HUES6 (cell line): ENCODE measurements at regions not wholly inside any gene's neighbourhood (a gene's known extent, or its start where the extent isn't known, plus 50 kb on each side); places are given as distances from the start of the nearest gene placed in this dataset.

Source experiments
- H3K27ac ChIP-seq: 2 replicates; pipeline ENCODE4 v1.7.0; 2013; ENCODE audit warnings: low read depth, mild to moderate bottlenecking, low read length, inconsistent platforms
- H3K27me3 ChIP-seq: 2 replicates; pipeline ENCODE4 v1.6.1; 2013; ENCODE audit warnings: low read length; ENCODE audit not compliant: control insufficient read depth, insufficient read depth
- H3K36me3 ChIP-seq: 2 replicates; pipeline ENCODE4 v1.6.1; 2013; ENCODE audit warnings: low read length; ENCODE audit not compliant: control insufficient read depth, insufficient read depth
- H3K4me1 ChIP-seq: 2 replicates; pipeline ENCODE4 v1.6.1; 2013; ENCODE audit warnings: low read length; ENCODE audit not compliant: control insufficient read depth, insufficient read depth
- H3K4me3 ChIP-seq: 2 replicates; pipeline ENCODE4 v1.5.1; 2013; ENCODE audit warnings: low read depth, low read length
- H3K9ac ChIP-seq: one replicate; pipeline ENCODE4 v1.6.1; 2013; ENCODE audit warnings: mild to moderate bottlenecking, low read length
- H3K9me3 ChIP-seq: 2 replicates; pipeline ENCODE4 v1.6.1; 2013; ENCODE audit warnings: low read depth, low read length; ENCODE audit not compliant: control insufficient read depth, insufficient read depth

DNA sequence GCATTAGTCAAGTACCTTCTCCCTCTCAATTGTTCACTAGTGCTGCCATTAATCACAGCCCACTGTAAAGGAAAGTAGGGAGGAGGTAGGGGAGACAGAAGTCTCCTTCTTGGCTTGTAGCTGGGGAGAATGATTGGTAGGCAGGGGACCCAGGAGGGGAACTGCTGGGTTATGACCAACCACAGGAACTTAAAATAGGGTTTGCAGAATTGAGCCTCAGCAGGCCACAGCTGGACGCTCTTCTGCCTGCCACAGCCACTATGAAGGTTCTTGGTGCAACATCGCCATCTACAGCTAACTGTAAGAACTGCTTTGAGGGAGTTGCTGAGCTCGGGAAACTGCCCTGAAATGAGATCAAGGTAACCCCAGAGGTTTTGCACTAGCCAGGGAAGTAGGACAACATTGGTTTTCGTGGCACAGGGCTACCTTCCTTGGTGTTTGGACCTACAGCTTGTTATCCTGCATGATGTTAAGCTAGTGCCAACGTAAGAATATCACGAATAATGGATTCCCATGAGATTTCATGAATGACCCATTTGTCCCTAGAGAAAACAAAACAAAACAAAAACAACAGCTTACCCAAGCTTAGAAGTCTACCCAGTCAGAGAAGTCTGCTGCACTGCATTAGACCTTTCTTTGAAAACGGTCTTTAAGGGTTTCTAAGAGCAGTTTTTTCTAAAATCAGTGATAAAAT lies 787.1 kb upstream of the API5 start:
- Histone ChIP-seq H3K36me3 (no peaks in the 10 kb centered on the region), H3K4me3 (no peak overlapping the region), H3K9me3 (no peaks in the 10 kb centered on the region), H3K9ac (no peak overlapping the region), H3K27ac (no peak overlapping the region), H3K4me1 (no peaks in the 10 kb centered on the region), H3K27me3 (no peaks in the 10 kb centered on the region)

DNA sequence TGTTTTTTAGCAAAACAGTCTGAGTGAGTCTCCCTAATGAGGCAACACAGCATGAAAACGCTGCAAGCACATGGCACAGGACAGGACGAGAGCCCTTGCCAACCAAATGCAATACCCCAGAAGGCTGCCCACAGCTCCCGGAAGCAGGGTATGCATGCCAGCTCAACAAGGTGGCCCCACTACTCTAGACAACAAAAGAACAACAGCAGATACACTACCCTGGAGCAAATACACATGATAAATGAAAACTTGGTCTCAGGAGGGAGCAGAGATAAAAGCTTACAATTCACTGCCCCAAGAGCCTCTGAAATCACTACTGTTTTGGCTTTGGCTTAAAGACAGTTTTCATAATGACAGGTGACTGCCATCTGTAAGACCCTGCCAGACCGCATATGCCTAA lies 785.4 kb upstream of the API5 start:
- Histone ChIP-seq H3K27ac (no peak overlapping the region), H3K4me3 (no peak overlapping the region), H3K4me1 (no peaks in the 10 kb centered on the region), H3K9ac (no peak overlapping the region), H3K9me3 (no peaks in the 10 kb centered on the region), H3K27me3 (no peaks in the 10 kb centered on the region), H3K36me3 (no peaks in the 10 kb centered on the region)

DNA sequence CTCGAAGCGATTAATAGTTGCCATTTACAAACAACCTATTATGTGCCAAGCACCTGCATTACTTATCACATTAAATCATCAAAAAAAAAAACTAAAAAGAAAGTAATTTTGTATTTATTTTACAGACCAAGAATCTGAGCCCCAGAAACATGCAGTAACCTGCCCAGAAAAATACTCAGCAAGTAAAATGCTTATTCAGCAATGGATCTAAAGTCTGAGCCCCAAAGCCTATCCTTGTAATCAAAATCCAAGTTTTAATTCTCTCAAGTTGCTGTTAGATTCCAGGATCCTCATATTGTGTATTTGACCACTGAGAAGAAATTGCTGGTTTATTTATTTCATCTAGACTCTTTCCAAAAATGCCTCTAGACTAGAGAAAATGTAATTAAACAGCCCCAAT lies 783.3 kb upstream of the API5 start:
- H3K36me3 ChIP-seq: no peaks in the 10 kb centered on the region
- H3K9me3 ChIP-seq: no peaks in the 10 kb centered on the region
- no peaks in the 10 kb centered on the region for H3K27me3 ChIP-seq
- H3K4me1 ChIP-seq: no peaks in the 10 kb centered on the region
- no peak overlapping the region for H3K9ac ChIP-seq
- no peak overlapping the region for H3K27ac ChIP-seq
- no peak overlapping the region for H3K4me3 ChIP-seq

DNA sequence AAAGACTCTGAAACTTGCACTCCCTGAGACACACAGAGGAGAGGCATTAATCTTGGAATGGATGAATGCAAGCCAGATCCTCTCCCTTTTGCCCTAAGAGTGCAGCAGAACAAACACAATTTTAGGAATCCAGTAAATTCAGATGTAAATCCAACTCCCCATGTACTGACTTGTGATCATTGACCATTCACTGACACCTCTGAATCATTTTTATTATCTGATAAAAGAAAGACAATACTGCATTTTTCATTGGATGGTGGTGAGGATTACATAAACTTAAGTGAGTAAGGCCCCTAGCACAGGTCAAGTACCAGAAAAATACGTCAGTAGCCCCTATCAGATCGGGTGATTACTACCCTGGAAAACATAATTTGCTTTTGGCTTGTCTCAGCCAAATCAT lies 782.9 kb upstream of the API5 start:
- Histone ChIP-seq H3K27ac (no peak overlapping the region), H3K9ac (no peak overlapping the region), H3K27me3 (no peaks in the 10 kb centered on the region), H3K36me3 (no peaks in the 10 kb centered on the region), H3K4me1 (no peaks in the 10 kb centered on the region), H3K4me3 (no peak overlapping the region), H3K9me3 (no peaks in the 10 kb centered on the region)

DNA sequence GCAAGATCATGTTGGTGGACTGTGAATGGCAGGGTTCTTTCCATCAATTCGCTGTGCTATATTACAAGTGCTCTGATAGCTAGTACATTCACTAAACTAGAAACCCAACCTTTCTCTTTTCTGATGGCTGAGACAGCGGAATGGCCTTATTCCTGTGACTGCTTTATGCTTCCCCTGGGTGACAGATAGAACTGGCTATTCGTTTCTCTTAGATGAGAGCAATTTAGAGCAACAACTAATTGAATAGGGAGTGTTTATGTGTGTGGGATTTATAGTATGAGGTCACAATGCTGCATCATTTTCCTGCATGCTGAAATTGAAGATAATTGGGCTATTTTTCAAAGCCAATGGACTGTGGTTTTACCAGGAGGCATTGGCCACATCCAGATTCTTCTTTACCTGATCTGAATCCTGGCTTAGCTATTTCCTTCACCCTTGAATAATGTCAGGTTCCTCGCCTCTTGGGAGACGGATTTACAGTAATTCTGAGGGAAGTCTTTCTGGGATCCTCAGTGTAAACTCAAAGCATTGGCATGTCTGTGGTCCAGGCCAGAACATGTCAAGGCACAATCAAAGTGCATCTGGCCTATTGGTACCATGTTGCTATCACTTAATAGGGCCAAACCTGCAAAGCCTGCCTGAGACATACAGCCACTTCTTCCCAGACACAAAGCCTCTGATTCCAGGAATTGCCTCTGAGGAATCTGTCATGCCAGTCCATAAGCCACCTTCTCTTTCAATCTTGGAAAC lies 775.0 kb upstream of the API5 start:
- Histone ChIP-seq H3K27ac (no peak overlapping the region), H3K4me3 (no peak overlapping the region), H3K36me3 (no peaks in the 10 kb centered on the region), H3K4me1 (no peaks in the 10 kb centered on the region), H3K9me3 (no peaks in the 10 kb centered on the region), H3K27me3 (no peaks in the 10 kb centered on the region), H3K9ac (no peak overlapping the region)

DNA sequence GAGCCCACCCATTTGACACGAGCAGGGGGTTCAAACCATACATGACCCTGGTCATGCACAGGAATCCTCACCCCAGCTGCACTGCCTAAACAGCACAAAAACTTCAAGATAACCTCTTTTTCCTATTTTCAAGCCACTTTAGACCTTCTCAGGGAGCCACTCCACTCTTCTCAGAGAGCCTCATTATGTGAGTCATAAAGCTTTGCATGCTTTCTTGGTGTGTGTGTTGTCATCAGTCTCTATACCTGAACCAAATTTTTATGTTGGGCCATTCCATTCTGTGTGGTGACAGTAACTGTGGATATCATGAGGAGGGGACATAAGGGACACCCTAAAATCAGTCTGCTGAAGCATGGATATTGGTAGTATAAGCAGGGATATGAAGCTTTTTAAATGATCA lies 769.5 kb upstream of the API5 start:
- H3K9me3 ChIP-seq: no peaks in the 10 kb centered on the region
- no peaks in the 10 kb centered on the region for H3K4me1 ChIP-seq
- H3K9ac ChIP-seq: no peak overlapping the region
- H3K27ac ChIP-seq: no peak overlapping the region
- H3K27me3 ChIP-seq: no peaks in the 10 kb centered on the region
- H3K36me3 ChIP-seq: no peaks in the 10 kb centered on the region
- H3K4me3 ChIP-seq: no peak overlapping the region

DNA sequence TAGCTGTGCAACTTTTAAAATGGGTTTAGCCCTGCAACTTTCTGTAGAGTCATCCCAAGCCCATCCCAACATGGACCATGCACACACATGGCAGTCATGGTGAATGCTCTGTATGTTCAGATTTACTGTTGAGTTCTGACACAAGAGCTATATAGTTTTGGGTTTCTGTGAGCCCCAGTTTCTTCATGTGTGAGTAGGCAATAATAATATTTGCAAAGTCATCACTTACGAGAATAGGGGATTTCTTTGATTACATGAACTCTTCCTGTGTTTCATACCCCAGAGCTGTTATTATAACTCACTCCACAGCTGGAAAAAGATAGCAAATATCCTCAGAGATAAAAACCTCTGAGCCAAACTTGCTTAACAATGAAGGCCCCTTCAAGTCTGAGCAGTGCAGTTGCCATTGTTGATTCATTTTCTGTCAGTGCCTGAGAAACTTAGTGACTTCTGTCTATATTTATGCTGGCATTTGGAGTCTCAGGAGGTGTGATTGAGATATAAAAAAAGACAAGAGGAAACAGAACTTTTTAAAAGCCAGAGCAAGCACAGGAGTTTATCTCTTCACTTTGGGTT lies 767.9 kb upstream of the API5 start:
- Histone ChIP-seq H3K27ac (no peak overlapping the region), H3K36me3 (no peaks in the 10 kb centered on the region), H3K4me1 (no peaks in the 10 kb centered on the region), H3K4me3 (no peak overlapping the region), H3K27me3 (no peaks in the 10 kb centered on the region), H3K9me3 (no peaks in the 10 kb centered on the region), H3K9ac (no peak overlapping the region)

DNA sequence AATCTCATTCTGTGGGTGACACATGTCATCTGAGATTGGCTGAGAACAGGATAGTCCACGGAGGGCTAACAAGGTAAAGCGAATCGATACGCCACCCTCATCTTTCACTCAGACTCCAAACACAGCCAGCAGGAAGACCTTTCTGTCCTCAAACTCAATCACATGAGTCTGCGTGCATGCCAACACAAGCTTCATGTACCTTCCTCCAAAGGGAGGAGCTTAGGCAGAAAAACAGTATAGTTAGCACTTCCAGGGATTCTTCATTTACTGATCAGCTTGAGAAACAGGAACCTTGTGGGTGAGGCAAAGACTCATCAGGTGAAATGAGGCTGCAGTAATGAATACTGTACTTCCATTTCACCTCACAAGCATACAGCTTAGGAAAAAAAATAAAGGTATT lies 767.1 kb upstream of the API5 start:
- no peak overlapping the region for H3K4me3 ChIP-seq
- H3K4me1 ChIP-seq: no peaks in the 10 kb centered on the region
- H3K27me3 ChIP-seq: no peaks in the 10 kb centered on the region

DNA sequence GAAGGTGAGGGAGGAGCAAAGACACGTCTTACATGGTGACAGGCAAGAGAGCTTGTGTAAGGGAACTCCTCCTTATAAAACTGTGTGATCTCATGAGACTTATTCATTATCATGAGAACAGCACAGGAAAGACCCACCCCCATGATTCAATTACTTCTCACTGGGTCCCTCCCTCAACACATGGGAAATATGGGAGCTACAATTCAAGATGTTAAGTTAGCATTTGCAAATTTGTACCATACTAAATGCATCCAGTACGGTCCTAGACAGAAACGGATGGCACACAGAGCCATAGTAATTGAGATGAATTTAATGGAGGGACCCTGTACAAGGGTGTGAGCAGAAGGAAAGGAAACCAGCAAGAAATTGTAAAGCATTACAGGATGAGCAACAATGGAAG lies 765.8 kb upstream of the API5 start:
- H3K27ac ChIP-seq: no peak overlapping the region
- no peaks in the 10 kb centered on the region for H3K27me3 ChIP-seq
- H3K9me3 ChIP-seq: no peaks in the 10 kb centered on the region
- no peaks in the 10 kb centered on the region for H3K4me1 ChIP-seq
- H3K36me3 ChIP-seq: no peaks in the 10 kb centered on the region
- H3K4me3 ChIP-seq: no peak overlapping the region
- H3K9ac ChIP-seq: no peak overlapping the region

More for the DNA sequence above, 767.1 kb upstream of the API5 start:
- no peaks in the 10 kb centered on the region for H3K36me3 ChIP-seq
- H3K9ac ChIP-seq: no peak overlapping the region
- no peaks in the 10 kb centered on the region for H3K9me3 ChIP-seq
- H3K27ac ChIP-seq: no peak overlapping the region

DNA sequence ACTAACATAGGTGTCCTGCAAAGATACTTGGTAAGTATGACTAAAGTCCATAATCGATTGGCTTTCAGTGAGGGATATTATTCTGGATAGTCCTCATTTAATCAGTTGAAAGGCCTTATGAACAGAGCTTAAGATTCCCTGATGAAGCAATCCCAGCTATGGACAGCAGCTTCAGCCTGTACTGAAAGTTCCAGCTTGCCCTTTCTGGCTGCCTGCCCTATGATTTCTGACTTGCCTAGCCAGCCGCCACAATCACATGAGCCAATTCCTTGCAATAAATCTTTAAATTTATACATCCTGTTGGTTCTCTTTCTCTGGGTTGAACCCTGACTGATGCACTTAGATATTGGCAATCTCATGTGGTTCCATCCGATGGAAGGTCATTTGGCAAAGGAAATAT lies 759.0 kb upstream of the API5 start:
- no peak overlapping the region for H3K4me3 ChIP-seq
- no peaks in the 10 kb centered on the region for H3K27me3 ChIP-seq
- H3K9me3 ChIP-seq: no peaks in the 10 kb centered on the region
- no peak overlapping the region for H3K9ac ChIP-seq
- H3K4me1 ChIP-seq: no peaks in the 10 kb centered on the region
- no peaks in the 10 kb centered on the region for H3K36me3 ChIP-seq
- no peak overlapping the region for H3K27ac ChIP-seq

DNA sequence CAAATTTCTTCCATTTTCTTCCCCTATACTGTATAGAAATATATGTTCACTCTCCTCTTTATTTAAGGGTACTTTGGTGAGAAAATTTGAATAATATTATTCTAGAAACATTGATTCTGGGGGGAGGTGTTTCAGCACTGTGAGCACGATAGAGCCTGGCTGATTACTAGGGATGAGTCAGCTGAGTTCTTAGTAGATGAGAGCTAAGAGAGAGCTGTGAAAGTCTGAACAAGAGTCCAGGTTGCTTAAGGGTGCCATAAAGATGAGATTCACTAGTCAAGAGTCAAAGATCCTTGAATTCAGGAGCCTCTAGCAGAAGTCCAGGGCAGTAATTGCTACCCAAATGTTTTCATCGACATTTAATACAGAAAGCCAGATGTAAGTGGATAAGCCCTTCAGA lies 756.6 kb upstream of the API5 start:
- Histone ChIP-seq H3K9me3 (no peaks in the 10 kb centered on the region), H3K27ac (no peak overlapping the region), H3K36me3 (no peaks in the 10 kb centered on the region), H3K4me3 (no peak overlapping the region), H3K4me1 (no peaks in the 10 kb centered on the region), H3K9ac (no peak overlapping the region), H3K27me3 (no peaks in the 10 kb centered on the region)
